ENCODE measurements at regions not wholly inside any gene's neighbourhood (a gene's known extent, or its start where the extent isn't known, plus 50 kb on each side); places are given as distances from the start of the nearest gene placed in this dataset.

- no peak for DNase-seq
Measured at GRCh38 chr17:5635949-5636348, 51.6 kb upstream of the NLRP1 start.

DNA sequence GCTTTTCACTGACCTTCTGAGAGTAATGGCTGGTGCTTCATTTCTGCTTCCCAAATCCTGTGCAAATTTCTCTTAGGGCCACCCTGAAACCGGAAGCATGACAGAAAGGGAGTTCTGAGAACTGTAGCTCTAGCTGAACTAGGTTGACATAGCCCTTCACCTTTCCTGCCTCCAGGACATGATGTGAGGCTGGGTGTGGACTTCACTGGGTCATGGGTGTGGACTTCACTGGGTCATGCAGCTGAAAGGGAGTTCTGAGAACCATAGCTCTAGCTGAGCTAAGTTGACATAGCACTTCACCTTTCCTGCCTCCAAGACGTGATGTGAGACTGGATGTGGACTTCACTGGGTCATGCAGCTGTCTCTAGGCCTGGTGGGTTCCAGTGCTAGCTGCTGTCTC, 54.3 kb upstream of the NLRP1 start:
- no peak for DNase-seq

DNA sequence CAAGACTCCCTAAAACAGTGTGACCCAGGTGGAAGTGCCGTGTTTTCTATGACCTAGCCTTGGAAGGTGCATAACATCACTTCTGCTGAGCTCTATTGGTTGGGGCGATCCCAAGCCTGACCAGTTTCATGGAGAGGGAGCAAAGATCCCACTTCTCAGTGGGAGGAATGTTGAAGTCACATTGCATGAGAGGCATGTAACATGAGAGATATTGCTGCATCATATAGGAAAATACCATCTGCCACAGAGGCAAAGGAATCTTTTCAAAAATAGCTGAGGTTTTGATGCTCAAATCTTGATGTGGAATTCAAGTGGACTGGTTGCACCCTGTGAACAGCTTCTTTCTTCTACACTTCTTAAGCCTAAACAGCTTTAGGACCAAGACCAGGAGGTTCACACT, 56.4 kb upstream of the NLRP1 start:
- no peak for DNase-seq

DNA sequence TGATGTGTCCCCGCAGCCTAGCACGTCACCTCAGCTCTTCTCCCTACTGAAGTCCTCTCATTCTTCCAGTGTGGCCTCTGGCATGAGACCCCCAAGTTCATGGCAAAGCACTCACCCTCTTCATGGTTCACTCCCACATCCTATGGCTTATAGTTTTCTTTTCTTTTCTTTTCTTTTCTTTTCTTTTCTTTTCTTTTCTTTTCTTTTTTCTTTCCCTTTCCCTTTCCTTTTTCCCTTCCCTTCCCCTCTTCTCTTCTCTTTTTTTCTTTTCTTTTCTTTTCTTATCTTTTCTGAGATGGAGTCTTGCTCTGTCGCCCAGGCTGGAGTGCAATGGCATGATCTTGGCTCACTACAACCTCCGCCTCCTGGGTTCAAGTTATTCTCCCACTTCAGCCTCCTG, 58.4 kb upstream of the NLRP1 start:
- no peak for DNase-seq

- DNase-seq: no peak
Measured at GRCh38 chr17:5644065-5644464, 59.8 kb upstream of the NLRP1 start.

- no peak for DNase-seq
Measured at GRCh38 chr17:5651348-5651747, 67.0 kb upstream of the NLRP1 start.

DNA sequence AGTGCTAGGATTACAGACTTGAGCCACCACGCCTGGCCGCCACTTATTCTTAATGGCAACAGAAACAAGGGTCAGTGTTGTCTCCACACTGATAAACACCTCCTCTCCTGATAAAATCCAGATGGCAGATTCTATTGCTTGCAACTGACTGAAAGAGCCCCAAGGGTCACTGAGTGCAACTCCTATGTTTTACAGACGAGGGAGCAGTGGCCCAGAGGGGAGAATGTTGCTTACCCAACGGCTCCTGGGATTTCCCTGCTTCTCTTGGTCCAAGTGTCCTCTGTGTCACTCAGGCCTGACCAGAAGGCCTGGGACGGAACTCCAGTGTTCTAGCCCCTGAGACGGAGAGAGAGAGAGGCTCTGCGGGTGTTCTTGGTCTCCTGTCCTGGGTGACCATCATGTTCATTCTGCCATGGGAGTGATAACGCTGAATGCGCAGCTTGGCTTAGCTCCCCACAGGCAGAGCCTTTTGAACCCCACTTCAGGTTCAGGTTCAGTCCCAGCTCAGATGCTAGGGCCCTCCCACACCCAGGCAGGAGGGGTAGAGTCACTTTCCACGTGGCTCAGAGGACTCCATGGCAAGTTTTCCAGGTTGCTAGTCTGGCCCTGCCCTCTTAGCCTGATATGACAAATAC, 77.3 kb upstream of the NLRP1 start:
- no peak for DNase-seq

- DNase-seq: no peak
Measured at GRCh38 chr17:5662409-5663085, 78.2 kb upstream of the NLRP1 start.

GRCh38 chr17:5665164-5665563, 80.9 kb upstream of the NLRP1 start:
- DNase-seq: no peak

DNA sequence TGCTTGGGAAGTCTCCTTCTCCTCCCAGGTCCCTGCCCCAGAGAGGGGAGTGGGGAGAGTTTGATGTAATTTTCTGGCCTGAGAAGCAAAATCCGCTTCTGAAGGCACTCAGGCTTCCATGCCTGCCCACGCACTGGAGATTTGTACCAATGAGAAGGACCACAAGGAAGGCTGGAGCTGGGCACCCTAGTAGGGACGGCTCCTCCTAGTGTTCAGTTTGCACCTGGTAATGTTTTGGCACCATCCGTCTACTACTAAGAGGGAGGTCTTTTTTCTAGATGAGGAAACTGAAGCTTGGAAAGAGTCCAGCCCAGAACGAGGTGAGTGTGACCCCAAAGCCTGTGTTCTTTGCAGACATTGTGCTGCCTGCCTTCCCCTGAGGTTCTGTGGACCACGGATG, 83.6 kb upstream of the NLRP1 start:
- no peak for DNase-seq

DNA sequence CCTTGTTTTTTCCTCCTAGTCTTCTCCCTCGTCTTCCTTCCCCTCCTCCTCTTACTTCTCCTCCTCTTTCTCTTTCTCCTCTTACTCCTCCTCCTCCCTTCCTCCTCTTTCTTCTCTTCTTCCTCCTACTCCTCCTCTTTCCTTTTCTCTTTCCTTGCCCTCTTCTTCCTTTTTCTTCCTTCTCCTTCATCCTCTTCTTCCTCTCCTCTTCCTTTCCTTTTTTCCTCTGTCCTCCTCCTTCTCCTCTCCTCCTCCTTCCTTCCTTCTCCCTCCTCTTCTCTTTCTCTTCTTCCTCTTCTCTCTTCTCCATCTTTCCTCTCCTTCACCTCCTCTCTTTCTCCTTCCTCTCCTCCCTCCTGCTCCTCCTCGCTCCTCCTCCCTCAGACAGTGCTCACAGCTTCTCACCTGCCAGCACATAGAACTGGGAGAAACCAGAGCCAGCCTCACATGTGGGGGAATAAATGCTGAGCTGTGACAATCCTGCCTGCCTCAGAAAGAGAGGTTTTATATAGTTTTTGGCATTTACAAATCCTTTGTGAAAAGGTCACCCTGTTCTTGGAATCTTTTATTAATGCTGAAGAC, 84.3 kb upstream of the NLRP1 start:
- DNase-seq: no peak

GRCh38 chr17:5669191-5669590, 84.9 kb upstream of the NLRP1 start:
- DNase-seq: no peak

- DNase-seq: no peak
Measured at GRCh38 chr17:5672141-5672540, 87.8 kb upstream of the NLRP1 start.

GRCh38 chr17:5672815-5673430, 88.6 kb upstream of the NLRP1 start:
- peak in 1 of 2 experiments; percentile 17 for DNase-seq

DNA sequence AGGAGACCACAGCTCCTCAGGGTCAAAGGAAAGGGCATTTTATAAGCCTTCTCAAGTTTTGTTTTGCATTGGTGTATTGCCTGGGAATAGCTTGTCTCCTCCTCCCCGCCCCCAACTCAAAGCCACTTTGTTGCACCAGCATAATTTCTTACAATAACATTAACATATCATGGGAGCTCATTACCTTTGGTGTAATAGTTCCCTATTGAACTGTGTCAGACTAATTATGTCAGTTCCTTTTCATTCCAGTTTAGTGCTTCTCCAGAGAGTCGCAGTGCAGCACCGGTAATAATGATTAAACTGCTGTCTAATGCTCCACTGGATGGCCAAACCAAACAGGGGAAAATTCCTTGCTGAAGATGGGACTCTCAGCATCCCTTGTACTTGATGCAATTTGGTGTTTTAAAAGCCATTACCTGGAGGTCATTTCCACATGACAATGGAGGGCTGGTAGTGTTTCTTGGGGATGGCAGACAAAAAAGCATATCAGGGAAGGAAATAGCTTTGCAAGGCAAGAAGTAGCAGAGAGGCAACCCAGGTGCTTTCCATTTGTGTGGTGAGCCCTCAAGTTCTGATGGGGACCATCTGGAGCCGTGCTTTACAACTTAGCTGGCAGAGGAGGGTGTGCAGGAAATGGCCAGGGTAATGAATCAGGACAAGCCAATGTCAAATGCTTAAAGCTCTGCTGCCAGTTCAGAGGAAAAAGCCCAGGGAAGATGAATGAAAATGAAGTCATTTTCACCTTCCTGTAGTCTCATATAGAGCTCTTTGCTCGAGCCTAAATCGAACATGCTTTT, 91.5 kb upstream of the NLRP1 start:
- no peak for DNase-seq

DNA sequence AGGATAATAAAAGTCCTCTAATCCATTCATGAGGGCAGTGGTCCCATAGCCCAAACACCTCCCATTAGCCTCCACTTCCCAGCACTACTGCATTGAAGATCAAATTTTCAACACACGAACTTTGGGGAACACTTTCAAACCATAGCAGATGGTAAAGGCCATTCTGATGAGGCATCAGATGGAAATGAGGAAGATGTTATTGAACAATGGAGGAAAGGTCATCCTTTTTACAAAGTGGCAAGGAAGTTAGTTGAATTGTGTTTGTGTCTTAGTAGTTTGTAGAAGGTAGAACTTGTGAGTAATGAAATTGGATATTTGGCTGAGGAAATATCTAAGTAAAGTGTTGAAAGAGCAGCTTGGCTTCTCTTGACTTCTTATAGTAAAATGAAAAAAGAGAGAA, 93.3 kb upstream of the NLRP1 start:
- DNase-seq: no peak

GRCh38 chr17:5678171-5678570, 93.9 kb upstream of the NLRP1 start:
- no peak for DNase-seq

DNA sequence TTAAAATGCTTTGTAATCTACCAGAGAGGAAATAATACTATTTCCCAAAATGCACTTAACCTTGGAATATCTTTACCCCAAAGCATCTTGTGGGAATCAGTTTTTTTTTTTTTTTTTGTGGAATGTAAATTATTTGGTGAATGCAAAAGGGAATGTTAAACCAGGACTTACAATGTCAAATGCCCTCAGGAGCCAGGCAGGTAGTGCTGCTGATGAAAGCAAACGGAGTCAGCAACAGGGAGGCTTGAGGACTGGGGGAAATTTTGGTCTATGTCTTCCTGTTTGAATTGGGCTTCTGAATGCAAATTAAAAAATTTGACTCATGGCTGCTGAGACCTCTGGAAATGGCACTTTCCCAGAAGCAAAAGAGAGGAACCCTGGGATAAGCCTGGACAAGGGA, 96.5 kb upstream of the NLRP1 start:
- no peak for DNase-seq

DNA sequence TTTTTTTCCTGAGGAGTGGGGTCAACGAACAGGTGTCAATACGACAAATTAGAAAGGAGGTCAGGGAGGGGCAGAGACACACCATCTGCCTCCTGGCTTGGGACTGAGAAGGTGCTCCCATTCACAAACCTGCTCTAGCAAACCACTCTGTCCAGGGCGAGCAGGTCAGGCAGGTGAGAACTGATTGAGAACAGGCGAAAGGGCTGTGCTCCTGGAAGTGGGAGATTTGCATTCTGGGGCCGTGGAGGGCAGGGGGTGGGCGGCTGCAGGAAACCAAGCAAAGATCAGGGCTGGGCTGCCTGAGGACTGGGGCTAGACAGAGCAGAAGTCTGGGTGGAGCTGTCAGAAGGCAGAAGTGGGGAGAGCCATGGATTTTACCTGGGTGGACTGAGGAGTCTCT, 98.9 kb upstream of the NLRP1 start:
- no peak for DNase-seq

DNA sequence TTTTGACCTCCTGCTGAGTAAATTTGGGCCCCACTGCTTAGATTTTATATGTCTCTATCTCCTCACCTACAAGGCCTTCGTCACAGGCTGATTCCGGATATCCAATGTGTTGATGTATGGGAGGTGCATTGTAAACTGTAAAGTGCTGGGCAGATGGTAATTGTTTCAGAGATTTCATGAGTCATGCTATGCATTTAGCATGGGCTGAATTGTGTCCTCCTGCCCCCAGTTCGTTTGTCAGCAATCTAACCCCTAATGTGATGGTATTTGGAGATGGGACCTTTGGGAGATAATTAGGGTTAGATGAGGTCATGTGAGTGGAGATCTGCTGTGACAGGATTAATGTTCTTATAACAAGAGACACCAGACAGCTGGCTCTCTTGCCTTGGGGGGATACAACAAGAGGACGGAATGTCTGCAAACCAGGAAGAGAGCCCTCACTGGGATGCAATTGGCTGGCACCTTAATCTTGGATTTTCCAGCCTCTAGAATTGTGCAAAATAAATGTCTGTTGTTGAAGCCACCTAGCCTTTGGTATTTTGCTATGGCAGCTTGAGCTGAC, 101.8 kb upstream of the NLRP1 start:
- no peak for DNase-seq

GRCh38 chr17:5687646-5688045, 103.3 kb upstream of the NLRP1 start:
- DNase-seq: no peak

- DNase-seq: no peak
Measured at GRCh38 chr17:5693821-5694220, 109.5 kb upstream of the NLRP1 start.

GRCh38 chr17:5694551-5694950, 110.2 kb upstream of the NLRP1 start:
- DNase-seq: no peak
